ENCODE measurements at regions not wholly inside any gene's neighbourhood (a gene's known extent, or its start where the extent isn't known, plus 50 kb on each side); places are given as distances from the start of the nearest gene placed in this dataset.

DNA sequence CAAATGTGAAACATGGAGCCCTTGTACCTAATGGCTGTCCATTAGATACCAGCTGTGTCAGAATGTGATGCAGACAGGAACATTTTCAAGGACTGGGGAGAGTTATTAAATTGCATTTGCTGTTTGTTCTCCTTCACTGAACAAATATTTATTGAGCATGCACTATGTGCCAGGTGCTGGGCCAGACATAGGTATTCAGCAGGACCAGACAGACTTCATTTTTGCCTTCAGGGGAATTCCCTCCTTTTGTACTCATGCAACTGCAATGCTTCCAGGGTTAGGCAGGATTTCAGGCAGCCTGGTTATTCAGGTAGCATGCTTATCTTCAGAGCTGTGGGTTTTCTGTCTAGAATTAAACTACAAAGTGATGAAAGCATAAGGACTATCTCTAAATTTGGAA lies 64.2 kb upstream of the SMYD2 start:
- TF ChIP-seq, protein P1, sequence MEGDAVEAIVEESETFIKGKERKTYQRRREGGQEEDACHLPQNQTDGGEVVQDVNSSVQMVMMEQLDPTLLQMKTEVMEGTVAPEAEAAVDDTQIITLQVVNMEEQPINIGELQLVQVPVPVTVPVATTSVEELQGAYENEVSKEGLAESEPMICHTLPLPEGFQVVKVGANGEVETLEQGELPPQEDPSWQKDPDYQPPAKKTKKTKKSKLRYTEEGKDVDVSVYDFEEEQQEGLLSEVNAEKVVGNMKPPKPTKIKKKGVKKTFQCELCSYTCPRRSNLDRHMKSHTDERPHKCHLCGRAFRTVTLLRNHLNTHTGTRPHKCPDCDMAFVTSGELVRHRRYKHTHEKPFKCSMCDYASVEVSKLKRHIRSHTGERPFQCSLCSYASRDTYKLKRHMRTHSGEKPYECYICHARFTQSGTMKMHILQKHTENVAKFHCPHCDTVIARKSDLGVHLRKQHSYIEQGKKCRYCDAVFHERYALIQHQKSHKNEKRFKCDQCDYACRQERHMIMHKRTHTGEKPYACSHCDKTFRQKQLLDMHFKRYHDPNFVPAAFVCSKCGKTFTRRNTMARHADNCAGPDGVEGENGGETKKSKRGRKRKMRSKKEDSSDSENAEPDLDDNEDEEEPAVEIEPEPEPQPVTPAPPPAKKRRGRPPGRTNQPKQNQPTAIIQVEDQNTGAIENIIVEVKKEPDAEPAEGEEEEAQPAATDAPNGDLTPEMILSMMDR (IDR thresholded peaks at IDR 0.05), result no peak
- Histone ChIP-seq H3K9me3 (ENCODE audit: control insufficient read depth in 1 of 2, insufficient read depth in 1 of 2, low read length in 2 of 2) (no peaks in the 10 kb centered on the region), H3K27me3 (ENCODE audit: control insufficient read depth in 1 of 2, insufficient read depth in 2 of 2, low read length in 2 of 2) (peaks cover 1 to 6% of the 10 kb centered on the region in 2 experiments), H3K4me3 (ENCODE audit: low read length) (no peak overlapping the region), H3K27ac (ENCODE audit: low read depth in 1 of 2, low read length in 2 of 2) (no peak overlapping the region), H3K36me3 (ENCODE audit: insufficient read depth, low read length) (no peaks in the 10 kb centered on the region), H3K4me1 (ENCODE audit: insufficient read depth, low read length) (peaks cover 3% of the 10 kb centered on the region)
- peaks cover 56% of the 10 kb centered on the region for H3K27me3 Mint-ChIP-seq
- no peaks in the 10 kb centered on the region for H3K36me3 Mint-ChIP-seq (ENCODE audit: low read depth)
- H3K4me1 Mint-ChIP-seq (ENCODE audit: low read depth), result peaks cover 5% of the 10 kb centered on the region
- POLR2A ChIA-PET, result no interaction called here
- no peaks in the 10 kb centered on the region for H3K9me3 Mint-ChIP-seq
- ATAC-seq (ENCODE audit: poor library complexity), result no peak
- H3K4me3 Mint-ChIP-seq, result no peak overlapping the region
- no peak for DNase-seq
- no peak overlapping the region for H3K27ac Mint-ChIP-seq
- CTCF ChIA-PET, result interaction anchor here (0.5 kb wide), 1 partner anchor 171 kb away, joined by 3 read pairs; no protein-coding TSS in a partner anchor
- intact Hi-C loops (cut with DNase I, micrococcal nuclease), result loop anchor here in 1 of 2 experiments (10.0 kb wide), 1 partner anchor 1308 kb away; no protein-coding TSS in a partner anchor

DNA sequence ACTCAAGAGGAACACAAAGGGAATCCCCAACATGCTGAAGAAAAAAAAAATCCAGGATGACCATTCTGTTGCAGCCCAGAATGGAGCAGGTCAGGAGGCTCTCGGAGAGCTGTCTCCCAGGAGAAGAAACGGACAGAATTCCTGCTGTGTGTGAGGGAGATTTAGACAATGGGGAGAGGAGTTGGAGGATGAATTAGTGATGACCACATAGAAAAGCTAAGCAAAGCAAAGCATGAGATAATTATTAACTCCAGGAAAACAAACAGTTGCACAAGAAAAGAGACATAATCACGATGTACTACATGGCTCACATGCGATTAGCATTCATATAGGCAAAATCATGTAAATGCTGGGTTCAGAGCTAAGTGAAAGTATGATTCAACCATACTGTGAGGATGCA lies 61.1 kb upstream of the SMYD2 start:
- CTCF ChIA-PET, result no interaction called here

GRCh38 chr1:214220891-214221290 lies 60.1 kb upstream of the SMYD2 start:
- CTCF ChIA-PET, result no interaction called here

More for the DNA sequence above, 61.1 kb upstream of the SMYD2 start:
- DNase-seq (no peak), ATAC-seq (ENCODE audit: poor library complexity) (no peak)
- Histone ChIP-seq H3K36me3 (ENCODE audit: insufficient read depth, low read length) (no peaks in the 10 kb centered on the region), H3K27me3 (ENCODE audit: control insufficient read depth in 1 of 2, insufficient read depth in 2 of 2, low read length in 2 of 2) (peaks cover 0 to 4% of the 10 kb centered on the region in 2 experiments), H3K27ac (ENCODE audit: low read depth in 1 of 2, low read length in 2 of 2) (no peak overlapping the region), H3K4me3 (ENCODE audit: low read length) (no peak overlapping the region), H3K9me3 (ENCODE audit: control insufficient read depth in 1 of 2, insufficient read depth in 1 of 2, low read length in 2 of 2) (no peaks in the 10 kb centered on the region), H3K4me1 (ENCODE audit: insufficient read depth, low read length) (no peaks in the 10 kb centered on the region)
- no peaks in the 10 kb centered on the region for H3K36me3 Mint-ChIP-seq (ENCODE audit: low read depth)
- no peak overlapping the region for H3K4me3 Mint-ChIP-seq
- peaks cover 55% of the 10 kb centered on the region for H3K27me3 Mint-ChIP-seq
- H3K27ac Mint-ChIP-seq, result no peak overlapping the region
- intact Hi-C loops (cut with DNase I, micrococcal nuclease), result loop anchor here in 1 of 2 experiments (10.0 kb wide), 1 partner anchor 1305 kb away; no protein-coding TSS in a partner anchor
- TF ChIP-seq, protein P1 (IDR thresholded peaks at IDR 0.05), result no peak
- H3K4me1 Mint-ChIP-seq (ENCODE audit: low read depth), result no peaks in the 10 kb centered on the region
- POLR2A ChIA-PET, result no interaction called here
- no peaks in the 10 kb centered on the region for H3K9me3 Mint-ChIP-seq

More at GRCh38 chr1:214220891-214221290, 60.1 kb upstream of the SMYD2 start:
- Mint-ChIP-seq H3K36me3 (ENCODE audit: low read depth) (no peaks in the 10 kb centered on the region), H3K27ac (no peak overlapping the region), H3K27me3 (peaks cover 56% of the 10 kb centered on the region), H3K4me3 (no peak overlapping the region), H3K9me3 (no peaks in the 10 kb centered on the region), H3K4me1 (ENCODE audit: low read depth) (no peaks in the 10 kb centered on the region)
- Histone ChIP-seq H3K4me3 (ENCODE audit: low read length) (no peak overlapping the region), H3K27ac (ENCODE audit: low read depth in 1 of 2, low read length in 2 of 2) (no peak overlapping the region), H3K9me3 (ENCODE audit: control insufficient read depth in 1 of 2, insufficient read depth in 1 of 2, low read length in 2 of 2) (no peaks in the 10 kb centered on the region), H3K4me1 (ENCODE audit: insufficient read depth, low read length) (no peaks in the 10 kb centered on the region), H3K27me3 (ENCODE audit: control insufficient read depth in 1 of 2, insufficient read depth in 2 of 2, low read length in 2 of 2) (peaks cover 0 to 4% of the 10 kb centered on the region in 2 experiments), H3K36me3 (ENCODE audit: insufficient read depth, low read length) (no peaks in the 10 kb centered on the region)
- intact Hi-C loops (cut with DNase I, micrococcal nuclease), result no loop called here
- POLR2A ChIA-PET, result interaction anchor here (0.7 kb wide), 1 partner anchor 328 kb away, joined by 3 read pairs; no protein-coding TSS in a partner anchor
- TF ChIP-seq, protein P1 (IDR thresholded peaks at IDR 0.05), result no peak
- ATAC-seq (ENCODE audit: poor library complexity), result no peak
- DNase-seq, result no peak

Data from CD4-positive, alpha-beta T cell (primary cell).